ENCODE measurements at regions not wholly inside any gene's neighbourhood (a gene's known extent, or its start where the extent isn't known, plus 50 kb on each side); places are given as distances from the start of the nearest gene placed in this dataset.

DNA sequence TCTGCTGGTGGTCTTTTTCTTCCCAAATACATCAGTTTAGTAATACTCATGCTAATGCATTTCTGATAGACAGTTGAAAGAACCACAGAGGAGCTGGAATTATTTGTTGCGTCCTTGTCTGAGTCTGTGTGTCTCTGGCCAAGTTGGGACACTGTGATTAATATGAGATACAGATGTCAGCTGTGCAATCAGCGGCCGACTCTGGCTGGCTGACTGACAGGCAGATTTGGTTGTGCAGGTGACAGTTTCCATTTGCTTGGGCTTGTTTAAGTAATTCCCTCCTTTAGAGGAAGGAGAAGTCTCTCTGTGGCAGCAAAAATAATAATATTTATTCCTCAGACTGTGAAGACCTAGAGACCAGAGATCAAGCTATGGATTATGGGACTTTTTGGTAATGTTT lies 176.2 kb upstream of the CHRM2 start:
- TF ChIP-seq CTCF (IDR thresholded peaks at IDR 0.05; ENCODE audit: low read length) (no peak), EZH2 (IDR thresholded peaks at IDR 0.05; ENCODE audit: borderline replicate concordance, low read length) (no peak)

All from OCI-LY1 (cell line).